HG03575 (cell line): ENCODE measurements at regions not wholly inside any gene's neighbourhood (a gene's known extent, or its start where the extent isn't known, plus 50 kb on each side); places are given as distances from the start of the nearest gene placed in this dataset.

Experiments
- ATAC-seq: cut with Tn5 transposase; IDR thresholded peaks from one replicate; pipeline ENCODE4 v1.9.1; 2021; ENCODE audit not compliant: unreplicated experiment, insufficient number of reproducible peaks, low FRiP score; ENCODE audit errors: extremely low read depth

DNA sequence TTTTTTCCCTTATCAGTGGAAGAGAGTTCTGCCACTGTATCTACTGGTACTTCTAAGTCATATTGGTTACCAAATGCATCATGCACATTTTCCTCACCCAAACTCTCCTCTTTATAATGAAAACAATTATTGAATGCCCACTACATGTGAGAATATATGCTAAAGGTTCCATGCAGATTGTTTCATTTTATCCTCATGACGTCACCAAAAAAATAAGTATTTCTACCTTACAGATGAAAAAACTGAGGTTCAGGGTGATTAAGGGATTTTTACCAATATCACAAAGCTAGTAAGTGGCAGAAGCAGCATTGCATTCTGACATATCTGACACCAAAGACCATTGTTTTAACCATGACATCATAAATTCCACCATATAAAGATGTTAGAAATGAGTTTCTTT, 51.9 kb upstream of the ZEB2 start:
- ATAC-seq, result no peak

DNA sequence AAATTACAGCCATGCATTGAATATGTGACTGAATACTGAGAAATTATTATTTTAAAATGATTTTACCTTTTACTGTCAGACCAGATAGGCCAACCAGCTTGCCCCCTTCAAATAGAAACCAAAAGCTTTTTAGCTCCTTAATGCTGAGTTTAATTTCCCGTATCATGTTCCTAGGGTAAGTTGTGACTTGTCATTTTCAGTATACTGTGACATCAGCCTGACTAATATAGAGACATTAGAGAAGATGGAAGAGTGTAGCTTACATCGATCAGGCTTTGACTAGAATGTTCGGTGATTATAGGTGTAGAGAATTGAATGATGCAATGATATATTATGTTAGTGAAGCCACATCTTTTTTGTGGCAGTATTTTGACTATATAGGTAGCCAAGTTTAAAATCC, 50.6 kb upstream of the ZEB2 start:
- ATAC-seq, result no peak
